Posterior vena cava (tissue), 2 donors: ENCODE measurements at regions not wholly inside any gene's neighbourhood (a gene's known extent, or its start where the extent isn't known, plus 50 kb on each side); places are given as distances from the start of the nearest gene placed in this dataset.

ENCODE experiments used
- DNase-seq: peaks from one replicate; pipeline ENCODE4 v3.0.0-alpha.2; 2020; ENCODE audit warnings: low spot score
- intact Hi-C, 2 donors: fragments of 100-400 bp; cut with DNase I; formaldehyde crosslinking; loops; one replicate each; pipeline versions ENCODE4 v1.14.1 to v1.14.2; 2022 to 2023
- donor health status: DM: yes; HTN: yes; CAD: no.
- donor health status: DM: yes; HTN: yes; CAD: no.

DNA sequence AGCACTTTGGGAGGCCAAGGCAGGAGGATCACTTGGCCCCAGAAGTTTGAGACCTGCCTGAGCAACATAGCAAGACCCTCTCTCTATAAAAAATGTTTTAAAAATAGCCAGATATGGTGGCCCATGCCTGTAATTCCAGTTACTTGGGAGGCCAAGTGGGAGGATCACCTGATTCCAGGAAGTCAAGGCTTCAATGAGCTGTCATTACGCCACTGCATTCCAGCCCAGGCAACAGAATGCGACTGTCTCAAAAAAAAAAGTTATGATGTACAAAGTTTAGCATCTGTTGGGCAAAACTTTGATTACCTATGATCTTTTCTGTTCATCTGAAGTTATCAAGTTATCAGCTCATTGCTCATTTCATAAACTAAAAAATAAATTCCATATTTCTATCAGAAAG is 504.1 kb upstream of the PKDCC start:
- no peak for DNase-seq

GRCh38 chr2:41544709-41545108 is 503.1 kb upstream of the PKDCC start:
- intact Hi-C loops, result loop anchor here in 1 of 2 donors (5.0 kb wide), 1 partner anchor 43 kb away; no protein-coding TSS in a partner anchor
- no peak for DNase-seq

More for the DNA sequence above, 504.1 kb upstream of the PKDCC start:
- intact Hi-C loops, result no loop called here

GRCh38 chr2:41546031-41546430 is 501.8 kb upstream of the PKDCC start:
- intact Hi-C loops, result loop anchor here in 1 of 2 donors (5.0 kb wide), 1 partner anchor 41 kb away; no protein-coding TSS in a partner anchor
- DNase-seq, result no peak

GRCh38 chr2:41568648-41569047 is 479.2 kb upstream of the PKDCC start:
- DNase-seq, result no peak
- intact Hi-C loops, result no loop called here

- DNase-seq, result no peak
- intact Hi-C loops, result no loop called here
Measured at GRCh38 chr2:41572154-41572553, 475.7 kb upstream of the PKDCC start.

GRCh38 chr2:41576423-41576822 is 471.4 kb upstream of the PKDCC start:
- intact Hi-C loops, result no loop called here
- DNase-seq, result no peak

DNA sequence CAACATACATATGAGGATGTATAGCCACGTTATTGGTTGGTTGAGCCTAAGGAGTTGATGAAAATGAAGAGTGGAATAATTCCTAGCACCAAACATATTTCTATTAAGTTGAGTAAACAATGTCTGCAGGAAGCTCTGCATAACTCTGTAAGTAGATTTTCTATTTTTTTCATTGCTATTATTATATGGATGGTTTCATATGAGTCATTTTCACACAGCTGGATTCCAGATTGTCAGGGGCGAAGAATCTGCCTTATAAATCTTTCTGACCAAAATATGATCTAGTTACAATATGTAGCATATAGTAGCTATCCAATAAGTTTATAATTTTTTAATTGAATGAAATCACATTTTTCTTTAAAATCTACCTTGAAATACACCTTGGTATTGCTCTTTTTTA is 468.0 kb upstream of the PKDCC start:
- intact Hi-C loops, result no loop called here
- no peak for DNase-seq

DNA sequence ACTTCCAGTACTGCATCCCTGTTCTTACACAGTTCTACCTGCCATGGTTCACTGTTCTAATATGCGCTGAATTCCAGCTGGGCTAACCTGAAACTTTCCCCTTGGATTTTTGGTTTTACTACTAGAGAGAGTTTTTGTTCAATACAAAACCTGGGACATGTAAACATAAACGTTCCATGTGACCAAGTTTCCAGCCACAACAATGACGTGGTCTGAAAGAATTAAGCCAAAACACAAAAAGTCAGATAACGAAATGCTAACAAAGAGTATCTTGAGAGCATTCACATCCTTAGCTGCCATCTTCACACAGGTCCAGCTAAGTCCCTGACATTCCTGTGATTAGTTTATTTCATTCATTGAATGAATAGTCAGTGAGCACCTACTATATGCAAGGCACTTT is 467.0 kb upstream of the PKDCC start:
- intact Hi-C loops, result no loop called here

DNA sequence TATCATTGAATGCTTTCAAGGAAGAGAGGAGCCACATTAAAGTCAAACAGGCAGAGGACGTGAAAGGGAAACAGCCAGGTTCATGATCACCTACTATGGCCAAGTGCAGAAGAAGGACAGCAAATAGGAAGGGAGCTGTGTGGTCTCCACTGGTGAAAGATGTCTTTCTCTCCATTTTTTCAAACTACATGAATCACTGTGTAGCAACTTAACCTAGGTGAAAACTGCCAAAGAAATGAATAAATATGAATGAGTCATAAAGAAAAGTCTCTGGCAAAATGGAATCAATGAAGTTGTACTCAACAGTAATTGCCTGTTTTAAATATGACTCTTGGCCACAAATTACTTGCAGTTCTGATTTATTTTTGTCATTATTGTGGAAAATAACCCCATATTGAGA is 452.6 kb upstream of the PKDCC start:
- intact Hi-C loops, result no loop called here
- no peak for DNase-seq

More for the DNA sequence above, 467.0 kb upstream of the PKDCC start:
- DNase-seq, result no peak

GRCh38 chr2:41597680-41598079 is 450.1 kb upstream of the PKDCC start:
- intact Hi-C loops, result no loop called here
- DNase-seq, result no peak

DNA sequence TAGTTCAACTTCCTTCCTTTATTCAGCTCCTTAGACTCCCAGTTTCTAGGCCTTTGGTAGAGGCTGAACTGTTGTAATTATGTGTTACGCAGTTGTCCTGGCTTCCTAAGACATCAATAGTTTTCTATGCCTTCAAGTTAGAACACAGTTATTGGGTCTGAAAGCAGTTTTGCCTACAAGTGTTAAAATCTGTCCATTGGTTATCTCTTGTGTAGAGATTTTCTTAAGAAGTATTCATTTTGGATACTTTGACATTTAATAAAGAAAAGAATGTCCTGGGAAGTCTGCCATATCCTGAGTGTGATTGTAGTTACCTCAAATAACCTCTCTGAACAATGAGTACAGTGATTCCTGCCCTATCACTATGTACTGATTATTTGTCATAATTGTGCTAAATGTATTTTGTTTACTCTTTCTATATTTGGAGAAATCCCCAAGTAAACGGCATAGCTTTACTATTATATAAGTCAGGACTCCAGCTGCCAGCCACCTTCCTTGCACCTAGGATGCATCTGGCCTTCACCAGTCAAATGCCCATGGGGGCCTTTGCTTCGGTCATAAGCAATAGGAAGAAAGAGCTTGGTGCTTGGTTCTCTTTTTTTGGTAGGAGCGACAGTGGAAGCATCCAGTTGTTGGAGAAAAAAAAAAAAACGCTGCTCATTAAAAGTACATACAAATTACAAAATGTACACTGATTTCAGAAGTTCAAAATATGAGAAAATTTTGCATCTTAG is 449.5 kb upstream of the PKDCC start:
- no peak for DNase-seq
- intact Hi-C loops, result no loop called here

DNA sequence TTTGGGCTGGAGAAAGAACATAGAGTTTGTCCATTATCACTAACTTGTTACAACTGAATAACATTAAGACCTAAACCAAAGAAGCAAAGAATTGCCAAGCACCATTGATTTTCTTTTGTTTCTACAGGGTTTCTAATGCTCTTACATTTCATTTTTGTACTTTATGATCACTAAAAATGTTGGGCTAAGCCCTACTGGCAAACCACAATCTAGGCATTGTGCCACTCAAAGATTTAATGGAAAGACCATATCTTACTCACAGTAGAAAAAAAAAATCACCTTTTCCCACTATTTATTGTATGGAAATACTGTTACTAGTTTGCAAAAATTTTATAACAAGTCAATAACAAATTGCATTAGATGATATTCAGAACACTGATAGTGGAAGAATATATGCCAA is 447.4 kb upstream of the PKDCC start:
- DNase-seq, result no peak
- intact Hi-C loops, result no loop called here

GRCh38 chr2:41602341-41602740 is 445.5 kb upstream of the PKDCC start:
- intact Hi-C loops, result no loop called here
- DNase-seq, result no peak

DNA sequence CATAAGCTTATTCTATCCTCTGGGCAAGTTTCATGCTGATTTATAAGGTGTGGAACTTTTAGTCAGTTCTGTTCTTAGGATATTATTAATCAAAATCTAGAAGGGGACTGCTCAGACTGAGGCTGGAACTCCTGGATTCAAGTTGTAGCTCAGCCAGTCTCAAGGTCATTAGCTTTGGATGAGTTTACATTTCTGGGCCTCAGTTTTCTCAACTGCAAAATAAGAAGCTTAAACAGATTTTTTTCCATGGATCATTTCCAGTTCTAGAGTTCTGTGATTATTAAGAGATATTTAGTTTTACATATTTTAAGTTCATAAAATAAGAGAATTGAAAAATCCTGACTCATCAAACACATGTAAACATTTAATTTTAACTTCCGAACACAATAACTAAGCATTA is 442.5 kb upstream of the PKDCC start:
- DNase-seq, result no peak

GRCh38 chr2:41605914-41606313 is 441.9 kb upstream of the PKDCC start:
- DNase-seq, result no peak
- intact Hi-C loops, result no loop called here

More for the DNA sequence above, 442.5 kb upstream of the PKDCC start:
- intact Hi-C loops, result no loop called here

DNA sequence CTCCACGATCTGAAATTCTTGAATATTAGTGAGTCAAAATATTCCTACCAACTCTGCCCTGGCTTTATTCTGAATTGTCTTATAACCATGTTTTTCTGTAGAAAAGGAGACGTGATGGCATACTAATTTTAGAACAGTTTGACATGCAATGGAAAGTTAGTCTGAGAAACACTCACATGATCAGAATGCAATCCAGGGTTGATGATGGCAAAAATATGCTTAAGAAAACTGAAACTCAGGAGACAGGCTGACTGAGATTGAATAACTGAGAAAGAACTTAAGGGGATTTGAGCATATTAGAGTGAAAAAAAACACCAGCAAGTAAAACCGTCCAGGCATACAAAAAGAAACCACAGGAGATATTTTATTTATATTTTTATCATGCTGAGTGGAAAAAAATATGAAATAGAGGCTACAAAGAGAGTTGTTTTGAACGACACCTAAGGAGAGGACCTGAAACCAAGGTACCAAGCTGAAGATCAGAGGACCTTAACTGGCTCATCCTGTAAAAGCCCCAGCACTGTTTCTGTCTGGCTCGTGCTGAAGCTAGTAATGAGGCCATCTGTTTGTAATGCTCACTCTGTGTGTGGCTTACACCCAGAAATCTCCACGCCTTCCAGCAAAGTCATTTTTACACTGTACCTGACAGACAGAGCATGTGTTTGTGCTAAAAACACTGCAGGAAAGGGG is 437.2 kb upstream of the PKDCC start:
- intact Hi-C loops, result no loop called here
- DNase-seq, result no peak

DNA sequence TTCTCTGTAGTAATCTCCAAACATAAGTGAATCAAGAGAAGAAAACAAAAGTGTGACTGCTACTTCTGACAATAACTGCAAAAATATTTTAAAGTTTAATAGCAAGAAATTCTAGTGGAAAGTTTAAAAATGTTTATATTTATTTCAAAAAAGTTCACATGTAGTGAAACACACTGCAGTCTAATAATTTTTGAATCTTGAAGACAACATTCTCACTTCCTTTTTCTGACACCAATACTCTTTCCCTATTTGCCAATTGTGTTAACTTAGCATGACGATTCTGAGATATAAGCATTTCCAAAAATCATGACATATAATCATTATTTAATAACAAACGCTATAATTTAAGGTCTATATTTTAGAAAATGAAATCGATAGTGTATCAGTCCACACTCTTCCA is 429.1 kb upstream of the PKDCC start:
- intact Hi-C loops, result no loop called here
- DNase-seq, result no peak

GRCh38 chr2:41621095-41621494 is 426.7 kb upstream of the PKDCC start:
- intact Hi-C loops, result no loop called here
- DNase-seq, result no peak

GRCh38 chr2:41621563-41621962 is 426.3 kb upstream of the PKDCC start:
- intact Hi-C loops, result no loop called here
- no peak for DNase-seq

DNA sequence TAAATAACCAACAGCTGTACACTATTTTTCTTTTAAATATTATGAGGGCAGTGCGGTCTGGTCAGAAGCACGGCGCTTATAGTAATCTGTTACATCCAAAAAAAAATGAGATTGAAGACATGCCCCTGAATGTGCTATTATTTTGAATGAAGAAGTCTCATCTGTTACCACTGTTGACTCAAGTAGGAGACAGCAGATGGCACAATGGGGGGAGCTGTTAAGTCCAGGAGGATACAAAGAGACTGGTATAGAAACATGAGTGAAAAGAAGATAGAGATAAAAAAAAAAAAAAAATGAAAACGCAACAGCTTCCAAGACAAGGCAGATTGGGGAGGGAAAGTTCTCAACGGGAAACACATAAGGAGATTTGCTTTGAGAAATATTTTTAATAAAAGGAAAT is 425.5 kb upstream of the PKDCC start:
- no peak for DNase-seq
- intact Hi-C loops, result no loop called here

DNA sequence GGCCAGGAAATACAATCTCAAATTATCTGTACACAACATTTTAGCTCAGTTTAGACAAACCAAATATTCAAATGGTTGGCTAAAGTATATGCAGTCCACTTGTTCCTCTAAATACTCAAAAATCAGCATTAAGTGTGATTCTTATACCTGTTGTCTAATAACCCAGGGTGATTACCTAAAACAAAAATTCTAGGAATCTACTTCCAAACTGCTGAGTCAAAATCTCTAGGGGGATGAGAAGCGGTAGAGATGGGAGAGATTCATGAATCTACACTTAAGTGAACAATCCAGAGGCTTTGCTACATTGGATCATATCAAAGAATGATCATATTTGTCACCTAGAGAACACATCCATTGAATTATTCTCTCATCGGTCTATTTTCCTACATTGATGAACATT is 420.9 kb upstream of the PKDCC start:
- DNase-seq, result no peak
- intact Hi-C loops, result no loop called here
